Left lobe of liver (tissue), 2 donors: ENCODE measurements at regions not wholly inside any gene's neighbourhood (a gene's known extent, or its start where the extent isn't known, plus 50 kb on each side); places are given as distances from the start of the nearest gene placed in this dataset.
"Not testable (repeated sequence)": the region's sequence is repeated elsewhere in the genome, so short reads cannot be mapped to it uniquely, and the experiment has no call there.

Experiments used
- ATAC-seq: fragments of 200-7000 bp; cut with Tn5 transposase; one replicate; pipeline ENCODE4 v1.9.1; 2020; ENCODE audit warnings: mild to moderate bottlenecking, moderate library complexity
- DNase-seq: peaks from one replicate; pipeline ENCODE4 v3.0.0-alpha.2; 2020; ENCODE audit warnings: low spot score
- donor health status: DM: no; HTN: no; CAD: no; lungs with moderate emphysema.
- donor health status: DM: no; HTN: yes; CAD: no.

GRCh38 chr3:73120710-73121109 lies 59.3 kb downstream of the EBLN2 start:
- ATAC-seq (no peak), DNase-seq (no peak)

- no peak for ATAC-seq
- no peak for DNase-seq
Measured at GRCh38 chr3:73121669-73122331, 60.3 kb downstream of the EBLN2 start.

GRCh38 chr3:73134034-73134433 lies 72.6 kb downstream of the EBLN2 start:
- ATAC-seq (no peak), DNase-seq (no peak)

GRCh38 chr3:73136941-73137340 lies 75.5 kb downstream of the EBLN2 start:
- ATAC-seq: no peak

GRCh38 chr3:73137736-73138403 lies 76.4 kb downstream of the EBLN2 start:
- DNase-seq: no peak
- no peak for ATAC-seq

More at GRCh38 chr3:73136941-73137340, 75.5 kb downstream of the EBLN2 start:
- DNase-seq: no peak

GRCh38 chr3:73140772-73141442 lies 79.4 kb downstream of the EBLN2 start:
- no peak for DNase-seq
- ATAC-seq: no peak

- DNase-seq: no peak
- ATAC-seq: no peak
Measured at GRCh38 chr3:73141525-73141924, 80.1 kb downstream of the EBLN2 start.

- ATAC-seq: no peak
- no peak for DNase-seq
Measured at GRCh38 chr3:73143401-73143800, 81.9 kb downstream of the EBLN2 start.

- DNase-seq: no peak
- no peak for ATAC-seq
Measured at GRCh38 chr3:73143821-73144237, 82.4 kb downstream of the EBLN2 start.

GRCh38 chr3:73144276-73144675 lies 82.8 kb downstream of the EBLN2 start:
- no peak for ATAC-seq

GRCh38 chr3:73144828-73145227 lies 83.4 kb downstream of the EBLN2 start:
- ATAC-seq (no peak), DNase-seq (no peak)

More at GRCh38 chr3:73144276-73144675, 82.8 kb downstream of the EBLN2 start:
- no peak for DNase-seq

GRCh38 chr3:73147479-73147878 lies 86.0 kb downstream of the EBLN2 start:
- DNase-seq, ATAC-seq: not testable (repeated sequence)

- DNase-seq (no peak), ATAC-seq (no peak)
Measured at GRCh38 chr3:73148206-73148605, 86.7 kb downstream of the EBLN2 start.

- DNase-seq (no peak), ATAC-seq (peak; percentile 63)
Measured at GRCh38 chr3:73148682-73149081, 87.2 kb downstream of the EBLN2 start.

GRCh38 chr3:73150369-73151130 lies 89.1 kb downstream of the EBLN2 start:
- DNase-seq (no peak), ATAC-seq (no peak)

- not testable (repeated sequence) for ATAC-seq, DNase-seq
Measured at GRCh38 chr3:73152571-73152970, 91.1 kb downstream of the EBLN2 start.

GRCh38 chr3:73153057-73153456 lies 91.6 kb downstream of the EBLN2 start:
- ATAC-seq, DNase-seq: not testable (repeated sequence)

- not testable (repeated sequence) for DNase-seq, ATAC-seq
Measured at GRCh38 chr3:73154261-73154660, 92.8 kb downstream of the EBLN2 start.

GRCh38 chr3:73155441-73155840 lies 94.0 kb downstream of the EBLN2 start:
- not testable (repeated sequence) for ATAC-seq, DNase-seq

GRCh38 chr3:73164622-73165021 lies 103.2 kb downstream of the EBLN2 start:
- DNase-seq (no peak), ATAC-seq (no peak)

- ATAC-seq (no peak), DNase-seq (no peak)
Measured at GRCh38 chr3:73175698-73176097, 114.2 kb downstream of the EBLN2 start.
